GM23248 (cell line): ENCODE measurements at regions not wholly inside any gene's neighbourhood (a gene's known extent, or its start where the extent isn't known, plus 50 kb on each side); places are given as distances from the start of the nearest gene placed in this dataset.

Experiments
- DNase-seq: peaks from one replicate; pipeline ENCODE4 v3.0.0-alpha.2; 2015
- H2AFZ ChIP-seq: fragments of 200-600 bp; sonication (generic); 2 replicates; pipeline ENCODE4 v1.6.1; 2016; ENCODE audit warnings: antibody characterized with exemption
- H3F3A ChIP-seq: fragments of 200-600 bp; sonication (generic); 2 replicates; pipeline ENCODE4 v1.6.1; 2016; ENCODE audit warnings: mild to moderate bottlenecking, antibody characterized with exemption, mixed run types; ENCODE audit not compliant: insufficient read depth
- H3K27ac ChIP-seq: fragments of 200-600 bp; sonication (generic); 2 replicates; pipeline ENCODE4 v1.5.1; 2016; ENCODE audit warnings: mild to moderate bottlenecking
- H3K27me3 ChIP-seq: fragments of 200-600 bp; sonication (generic); replicated peaks from 2 replicates; pipeline ENCODE4 v1.6.1; 2016; ENCODE audit warnings: mild to moderate bottlenecking; ENCODE audit not compliant: insufficient read depth
- H3K36me3 ChIP-seq: fragments of 200-600 bp; sonication (generic); 2 replicates; pipeline ENCODE4 v1.6.1; 2016; ENCODE audit warnings: low read depth, mild to moderate bottlenecking
- H3K4me1 ChIP-seq: fragments of 200-600 bp; sonication (generic); 2 replicates; pipeline ENCODE4 v1.6.1; 2016; ENCODE audit warnings: mild to moderate bottlenecking; ENCODE audit not compliant: insufficient read depth
- H3K4me2 ChIP-seq: fragments of 200-600 bp; sonication (generic); one replicate; pipeline ENCODE4 v1.6.1; 2016; ENCODE audit warnings: mild to moderate bottlenecking; ENCODE audit not compliant: unreplicated experiment
- H3K4me3 ChIP-seq: fragments of 200-600 bp; sonication (generic); 2 replicates; pipeline ENCODE4 v1.5.1; 2016; ENCODE audit warnings: mild to moderate bottlenecking
- H3K79me2 ChIP-seq: fragments of 200-600 bp; sonication (generic); 2 replicates; pipeline ENCODE4 v1.6.1; 2016; ENCODE audit warnings: mild to moderate bottlenecking; ENCODE audit not compliant: insufficient read depth
- H3K9ac ChIP-seq: fragments of 200-600 bp; sonication (generic); 2 replicates; pipeline ENCODE4 v1.6.1; 2016; ENCODE audit warnings: mild to moderate bottlenecking
- H3K9me2 ChIP-seq: fragments of 200-600 bp; sonication (generic); 2 replicates; pipeline ENCODE4 v1.6.1; 2016; ENCODE audit warnings: mixed run types, mild to moderate bottlenecking, moderate library complexity; ENCODE audit not compliant: insufficient read depth
- H3K9me3 ChIP-seq: fragments of 200-600 bp; sonication (generic); one replicate; pipeline ENCODE4 v1.6.1; 2017; ENCODE audit warnings: low read depth
- H4K20me1 ChIP-seq: fragments of 200-600 bp; sonication (generic); 2 replicates; pipeline ENCODE4 v1.6.0; 2016; ENCODE audit not compliant: insufficient read depth
- EZH2 ChIP-seq: fragments of 200-600 bp; sonication (generic); IDR thresholded peaks from 2 replicates; pipeline ENCODE4 v1.6.1; 2018; ENCODE audit warnings: antibody characterized with exemption, mild to moderate bottlenecking; ENCODE audit not compliant: insufficient read depth, poor library complexity, severe bottlenecking
- EZH2phosphoT487 ChIP-seq: fragments of 200-600 bp; sonication (generic); IDR thresholded peaks from 2 replicates; pipeline ENCODE4 v1.6.1; 2018; ENCODE audit warnings: antibody characterized with exemption, moderate library complexity, mild to moderate bottlenecking, low read depth; ENCODE audit not compliant: insufficient read depth
- whole genome bisulfite sequencing, 2 experiments: methylation state at CpG; one replicate each; pipeline ENCODE4 v1.1.6; 2015 to 2017; ENCODE audit warnings: low lambda C conversion rate in 2 of 2, low coverage in 1 of 2; ENCODE audit errors: missing lambda C conversion rate in 2 of 2; 5-methylcytosine and 5-hydroxymethylcytosine counted together
- in situ Hi-C: fragments of 300-500 bp; cut with MboI; formaldehyde crosslinking; loops from 2 replicates; pipeline ENCODE4 v1.15.0; 2020

- no peaks in the 10 kb centered on the region for H3K9me2 ChIP-seq
- no peak overlapping the region for H3K4me3 ChIP-seq
- DNase-seq = no peak
- no peak overlapping the region for H3K4me2 ChIP-seq
- H3K9ac ChIP-seq = no peak overlapping the region
- no peak for TF ChIP-seq EZH2
- no peak for TF ChIP-seq EZH2phosphoT487
- no peak overlapping the region for H3K27ac ChIP-seq
- no peaks in the 10 kb centered on the region for H3F3A ChIP-seq
- H4K20me1 ChIP-seq = no peaks in the 10 kb centered on the region
- H3K9me3 ChIP-seq = no peaks in the 10 kb centered on the region
- no peak overlapping the region for H2AFZ ChIP-seq
- WGBS, 2 experiments = 36 to 41% methylated on average over 3 of the region's 3 CpGs
- in situ Hi-C loops = no loop called here
- H3K79me2 ChIP-seq = no peaks in the 10 kb centered on the region
- no peaks in the 10 kb centered on the region for H3K27me3 ChIP-seq
- H3K4me1 ChIP-seq = no peaks in the 10 kb centered on the region
- no peaks in the 10 kb centered on the region for H3K36me3 ChIP-seq
Measured at GRCh38 chr17:70968302-70968701, 799.0 kb downstream of the KCNJ2 start.

- 58 to 61% methylated on average over 6 of the region's 6 CpGs for WGBS, 2 experiments
Measured at GRCh38 chr17:70969521-70970034, 800.2 kb downstream of the KCNJ2 start.

DNA sequence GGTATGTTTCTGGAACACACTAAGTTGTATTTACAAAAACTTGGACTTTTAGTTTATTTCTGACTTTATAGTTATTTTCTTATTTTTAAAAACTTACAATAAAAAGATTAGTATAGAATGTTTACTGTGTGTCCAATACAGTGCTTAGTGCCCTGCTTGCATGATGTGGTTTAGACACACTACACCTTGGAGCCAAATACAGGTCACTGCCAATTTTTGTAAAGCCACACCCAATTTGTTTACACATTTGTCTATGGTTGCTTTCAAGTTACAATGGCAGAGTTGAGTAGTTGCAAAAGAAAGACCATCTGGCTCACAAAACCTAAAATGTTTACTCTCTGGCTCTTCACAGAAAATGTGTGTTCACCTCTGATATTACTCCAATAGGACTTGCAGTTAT lies 807.1 kb downstream of the KCNJ2 start:
- in situ Hi-C loops = no loop called here
- H3K79me2 ChIP-seq = no peaks in the 10 kb centered on the region
- H3K4me3 ChIP-seq = no peak overlapping the region
- no peak overlapping the region for H3K9ac ChIP-seq
- H3K9me3 ChIP-seq = no peaks in the 10 kb centered on the region
- H4K20me1 ChIP-seq = no peaks in the 10 kb centered on the region
- no peak for TF ChIP-seq EZH2
- TF ChIP-seq EZH2phosphoT487 = no peak
- no peak for DNase-seq
- no peaks in the 10 kb centered on the region for H3K36me3 ChIP-seq
- no peak overlapping the region for H3K27ac ChIP-seq
- no peaks in the 10 kb centered on the region for H3K9me2 ChIP-seq
- no peak overlapping the region for H3K4me2 ChIP-seq
- H2AFZ ChIP-seq = no peak overlapping the region
- H3F3A ChIP-seq = no peaks in the 10 kb centered on the region
- H3K4me1 ChIP-seq = no peaks in the 10 kb centered on the region
- no peaks in the 10 kb centered on the region for H3K27me3 ChIP-seq

More at GRCh38 chr17:70969521-70970034, 800.2 kb downstream of the KCNJ2 start:
- Histone ChIP-seq H3K4me1 (no peaks in the 10 kb centered on the region), H3K9me3 (no peaks in the 10 kb centered on the region), H3K9me2 (no peaks in the 10 kb centered on the region), H3K36me3 (no peaks in the 10 kb centered on the region), H3K4me3 (no peak overlapping the region), H4K20me1 (no peaks in the 10 kb centered on the region), H3F3A (no peaks in the 10 kb centered on the region), H3K27me3 (no peaks in the 10 kb centered on the region), H3K79me2 (no peaks in the 10 kb centered on the region), H3K27ac (no peak overlapping the region), H2AFZ (no peak overlapping the region), H3K4me2 (no peak overlapping the region), H3K9ac (no peak overlapping the region)
- in situ Hi-C loops = no loop called here
- no peak for DNase-seq
- no peak for TF ChIP-seq EZH2phosphoT487
- TF ChIP-seq EZH2 = no peak

DNA sequence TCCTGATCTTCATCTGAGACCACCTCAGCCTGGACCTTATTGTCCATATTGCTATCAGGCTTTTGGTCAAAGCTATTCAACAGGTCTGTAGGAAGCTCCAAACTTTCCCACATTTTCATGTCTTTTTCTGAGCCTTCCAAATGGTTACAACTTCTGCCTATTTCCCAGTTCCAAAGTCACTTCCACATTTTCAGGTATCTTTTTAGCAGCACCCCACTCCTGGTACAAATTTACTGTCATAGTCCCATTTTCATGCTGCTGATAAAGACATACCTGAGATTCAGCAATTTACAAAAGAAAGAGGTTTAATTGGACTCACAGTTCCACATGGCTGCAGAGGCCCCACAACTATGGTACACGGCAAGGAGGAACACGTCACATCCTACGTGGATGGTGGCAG lies 815.5 kb downstream of the KCNJ2 start:
- Histone ChIP-seq H2AFZ (no peak overlapping the region), H3K4me2 (no peak overlapping the region), H4K20me1 (no peaks in the 10 kb centered on the region), H3K27ac (no peak overlapping the region), H3K79me2 (no peaks in the 10 kb centered on the region), H3K27me3 (no peaks in the 10 kb centered on the region), H3K9me3 (no peaks in the 10 kb centered on the region), H3K9ac (no peak overlapping the region), H3F3A (no peaks in the 10 kb centered on the region), H3K36me3 (no peaks in the 10 kb centered on the region), H3K9me2 (no peaks in the 10 kb centered on the region), H3K4me1 (no peaks in the 10 kb centered on the region), H3K4me3 (no peak overlapping the region)
- no peak for DNase-seq
- in situ Hi-C loops = no loop called here
- TF ChIP-seq EZH2phosphoT487 (no peak), EZH2 (no peak)
- WGBS, 2 experiments = 52 to 77% methylated on average over 3 of the region's 3 CpGs

DNA sequence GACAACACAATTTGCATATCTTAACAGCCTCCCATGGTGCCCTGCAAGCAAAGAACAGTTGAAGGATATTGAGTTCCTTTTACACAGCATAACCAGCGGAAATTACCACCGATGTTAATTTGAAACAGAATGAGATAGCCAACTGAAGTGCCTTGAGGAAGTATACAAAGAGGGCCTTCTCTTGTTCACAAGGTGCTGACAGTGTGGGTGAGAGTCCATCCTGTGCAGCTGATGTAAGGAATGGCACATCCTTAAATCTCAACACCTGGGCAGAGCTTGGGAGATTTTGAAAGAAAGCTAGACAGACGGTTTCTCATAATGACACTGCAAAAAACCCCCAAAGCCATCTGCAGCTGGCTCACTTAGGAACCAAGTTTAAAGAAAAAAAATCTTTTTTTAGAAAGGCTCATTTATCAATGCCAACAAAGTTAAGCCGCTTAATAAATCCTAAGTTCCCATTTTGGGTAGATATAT lies 818.6 kb downstream of the KCNJ2 start:
- Histone ChIP-seq H3K27me3 (no peaks in the 10 kb centered on the region), H3K9ac (no peak overlapping the region), H3K4me3 (no peak overlapping the region), H3F3A (no peaks in the 10 kb centered on the region), H3K27ac (no peak overlapping the region), H3K36me3 (no peaks in the 10 kb centered on the region), H2AFZ (no peak overlapping the region), H3K79me2 (no peaks in the 10 kb centered on the region), H3K4me2 (no peak overlapping the region), H4K20me1 (no peaks in the 10 kb centered on the region), H3K4me1 (no peaks in the 10 kb centered on the region), H3K9me2 (peaks cover 3% of the 10 kb centered on the region; the same call in 1 of the 2 replicates), H3K9me3 (no peaks in the 10 kb centered on the region)
- DNase-seq = no peak
- in situ Hi-C loops = no loop called here
- no peak for TF ChIP-seq EZH2
- WGBS, 2 experiments = 19 to 28% methylated on average over 4 of the region's 4 CpGs
